ENCODE measurements at regions not wholly inside any gene's neighbourhood (a gene's known extent, or its start where the extent isn't known, plus 50 kb on each side); places are given as distances from the start of the nearest gene placed in this dataset.
"Not testable (repeated sequence)": the region's sequence is repeated elsewhere in the genome, so short reads cannot be mapped to it uniquely, and the experiment has no call there.

GRCh38 chr14:105882626-105883025, 356.2 kb downstream of the TMEM121 start:
- TF ChIP-seq EZH2 (IDR thresholded peaks at IDR 0.05) (no peak), FOXP2 (optimal IDR thresholded peaks at IDR 0.05; ENCODE audit: control extremely low read depth, extremely low read length, insufficient read depth) (no peak), POLR2AphosphoS5 (IDR thresholded peaks at IDR 0.05; ENCODE audit: borderline replicate concordance, low read depth, low read length) (no peak)
- no peak overlapping the region for H3K9ac ChIP-seq (ENCODE audit: insufficient read length)
- H3K9me3 ChIP-seq (ENCODE audit: low read depth, low read length) = no peaks in the 10 kb centered on the region
- H3K4me3 ChIP-seq = no peak overlapping the region
- no peaks in the 10 kb centered on the region for H3K36me3 ChIP-seq (ENCODE audit: insufficient read depth, low read length)
- DNase-seq (ENCODE audit: low read depth, low spot score) = no peak
- H3K27ac ChIP-seq = no peak overlapping the region

DNA sequence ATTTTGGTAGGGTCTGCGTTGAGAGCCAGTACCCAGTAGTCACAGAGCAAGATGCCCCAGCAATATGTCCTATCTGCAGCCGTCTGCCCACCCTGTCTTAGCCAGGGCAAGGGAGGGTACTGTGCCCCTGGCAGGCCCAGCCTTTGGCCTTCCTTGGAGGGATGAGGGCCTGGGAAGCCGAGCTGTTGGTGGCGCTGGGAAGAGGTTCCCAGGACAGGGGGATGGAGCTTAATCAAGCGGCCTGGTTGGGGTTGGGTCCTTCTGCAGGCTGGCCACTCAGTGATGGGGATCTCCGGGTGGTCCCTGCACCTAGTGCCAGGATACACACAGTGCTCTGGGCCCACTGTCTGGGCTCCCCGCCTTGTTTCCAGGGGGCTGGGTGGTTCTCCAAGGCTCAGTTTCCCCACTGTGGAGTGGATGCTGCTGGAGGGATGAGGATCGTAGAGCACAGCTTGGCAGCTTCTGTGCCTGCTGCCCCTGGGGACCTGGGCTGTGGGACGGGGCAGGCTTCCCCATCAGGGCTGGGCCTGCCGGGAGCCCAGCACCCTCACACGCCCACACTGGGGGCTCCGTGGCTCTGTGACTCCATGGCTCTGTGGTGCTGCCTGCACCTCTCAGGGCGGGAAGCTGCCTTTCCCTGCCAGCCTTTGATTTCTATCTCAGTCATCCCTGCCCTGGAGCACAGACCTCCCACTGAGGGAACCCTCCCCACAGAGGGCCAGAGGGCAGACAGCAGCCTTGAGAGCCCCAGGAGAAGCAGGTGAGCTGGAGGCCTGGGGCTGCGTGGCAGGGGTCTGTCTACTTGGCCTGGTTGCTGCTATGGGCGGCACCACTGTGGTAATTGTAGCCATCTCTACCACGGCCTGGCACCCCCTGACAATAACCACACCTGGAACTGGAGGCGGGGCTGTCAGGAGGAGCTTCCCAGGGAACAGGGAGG, 357.0 kb downstream of the TMEM121 start:
- Histone ChIP-seq H3K4me3 (no peak overlapping the region), H3K36me3 (ENCODE audit: insufficient read depth, low read length) (no peaks in the 10 kb centered on the region), H3K27ac (no peak overlapping the region), H3K9ac (ENCODE audit: insufficient read length) (no peak overlapping the region), H3K9me3 (ENCODE audit: low read depth, low read length) (no peaks in the 10 kb centered on the region)
- TF ChIP-seq FOXP2 (optimal IDR thresholded peaks at IDR 0.05; ENCODE audit: control extremely low read depth, extremely low read length, insufficient read depth) (no peak), EZH2 (IDR thresholded peaks at IDR 0.05) (no peak), POLR2AphosphoS5 (IDR thresholded peaks at IDR 0.05; ENCODE audit: borderline replicate concordance, low read depth, low read length) (no peak)
- no peak for DNase-seq (ENCODE audit: low read depth, low spot score)

DNA sequence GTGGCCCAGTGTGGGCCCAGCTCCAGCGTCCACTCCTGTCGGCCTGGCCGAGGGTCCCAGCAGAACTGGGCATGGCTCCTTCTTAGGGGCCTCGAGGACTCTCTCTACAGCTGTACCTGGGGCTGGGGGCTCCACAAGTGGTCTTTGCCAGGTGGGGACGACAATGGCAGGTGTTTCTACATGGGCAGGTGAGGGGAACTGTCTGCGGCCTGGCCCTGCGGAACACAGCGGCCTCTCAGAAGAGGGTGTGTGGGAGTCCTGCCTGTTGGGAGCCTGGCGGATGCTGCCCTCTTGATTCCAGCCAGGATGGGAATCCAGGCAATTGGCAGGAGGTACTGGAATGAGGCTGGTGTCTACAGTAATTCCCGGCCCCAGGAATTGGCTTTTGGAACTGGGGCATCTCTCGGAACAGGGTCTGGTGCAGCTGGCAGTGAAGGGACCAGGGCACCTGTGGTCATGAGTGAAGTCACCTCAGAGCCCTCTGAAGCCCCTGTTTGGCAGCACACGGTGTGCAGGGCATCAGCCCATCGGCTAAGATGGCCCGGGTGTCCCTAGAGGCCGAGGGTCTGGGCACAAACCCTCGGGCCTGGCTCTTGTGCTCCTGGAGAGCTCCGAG, 357.9 kb downstream of the TMEM121 start:
- H3K4me3 ChIP-seq; H3K9ac ChIP-seq (ENCODE audit: insufficient read length); H3K27ac ChIP-seq; H3K36me3 ChIP-seq (ENCODE audit: insufficient read depth, low read length); H3K9me3 ChIP-seq (ENCODE audit: low read depth, low read length); DNase-seq (ENCODE audit: low read depth, low spot score): not testable (repeated sequence)

DNA sequence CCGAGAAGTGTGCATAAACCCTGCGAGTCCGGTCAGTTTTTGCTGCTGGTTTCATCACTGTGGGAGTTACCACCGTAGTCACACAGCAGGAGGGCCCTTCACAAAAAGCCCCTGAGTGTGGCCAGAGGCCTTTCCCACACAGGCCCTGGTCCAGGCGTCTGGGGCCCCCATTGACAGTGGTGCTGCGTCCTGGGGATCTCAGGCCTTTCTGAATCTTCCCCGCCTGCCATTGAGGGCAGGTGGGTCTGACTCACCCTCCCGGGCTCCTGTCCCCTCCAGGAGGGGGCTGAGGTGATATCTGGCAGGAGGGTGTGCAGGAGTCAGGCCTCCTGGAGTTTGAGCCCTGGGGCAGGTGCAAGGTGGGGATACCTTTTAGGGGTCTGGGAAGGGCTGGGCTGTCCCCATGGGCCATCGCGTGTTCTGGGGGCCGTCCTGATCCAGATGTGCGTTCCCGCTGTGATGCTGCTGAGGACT, 358.5 kb downstream of the TMEM121 start:
- Histone ChIP-seq H3K9ac (ENCODE audit: insufficient read length) (no peak overlapping the region), H3K4me3 (no peak overlapping the region), H3K36me3 (ENCODE audit: insufficient read depth, low read length) (no peaks in the 10 kb centered on the region), H3K27ac (no peak overlapping the region), H3K9me3 (ENCODE audit: low read depth, low read length) (no peaks in the 10 kb centered on the region)
- no peak for DNase-seq (ENCODE audit: low read depth, low spot score)
- no peak for TF ChIP-seq EZH2 (IDR thresholded peaks at IDR 0.05)
- TF ChIP-seq POLR2AphosphoS5 (IDR thresholded peaks at IDR 0.05; ENCODE audit: borderline replicate concordance, low read depth, low read length) = no peak
- no peak for TF ChIP-seq FOXP2 (optimal IDR thresholded peaks at IDR 0.05; ENCODE audit: control extremely low read depth, extremely low read length, insufficient read depth)

DNA sequence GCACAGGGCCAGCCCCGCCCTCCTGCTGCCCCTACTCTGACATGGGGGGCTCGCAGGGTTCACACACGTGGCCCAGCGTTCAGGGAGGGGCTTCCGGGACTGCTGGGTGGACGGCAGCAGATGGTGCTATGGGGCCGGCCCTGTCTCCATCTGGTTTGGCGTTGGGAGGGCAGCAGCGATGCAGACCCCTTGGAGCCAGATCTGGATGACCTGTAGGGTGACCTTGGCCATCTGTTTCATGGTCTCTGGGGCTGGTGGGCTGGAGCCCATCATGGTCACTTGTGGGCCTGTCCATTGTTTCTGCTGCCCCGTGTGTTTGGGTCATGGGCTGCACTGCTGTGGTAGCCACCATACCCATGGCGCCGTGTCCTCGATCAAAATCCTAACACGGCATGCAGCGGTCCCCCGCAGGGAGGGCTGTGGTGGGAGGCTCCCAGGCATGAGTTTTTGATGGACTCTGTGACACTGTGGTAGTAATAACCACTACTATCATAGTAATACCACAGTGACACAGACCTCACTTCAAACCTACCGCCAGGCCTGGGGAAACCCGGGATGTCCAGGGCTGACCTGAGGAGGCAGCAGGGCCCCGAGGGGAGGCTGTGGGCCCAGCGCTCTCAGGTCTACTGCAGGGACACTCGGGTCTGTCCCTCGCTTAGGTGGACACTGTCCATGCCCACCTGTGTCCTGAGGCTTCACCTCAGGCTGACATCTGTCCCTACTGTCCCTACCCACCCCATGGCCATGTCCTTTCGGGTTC, 359.4 kb downstream of the TMEM121 start:
- DNase-seq (ENCODE audit: low read depth, low spot score) = no peak
- H3K36me3 ChIP-seq (ENCODE audit: insufficient read depth, low read length) = no peaks in the 10 kb centered on the region
- H3K9me3 ChIP-seq (ENCODE audit: low read depth, low read length) = no peaks in the 10 kb centered on the region
- H3K4me3 ChIP-seq = no peak overlapping the region
- TF ChIP-seq FOXP2 (optimal IDR thresholded peaks at IDR 0.05; ENCODE audit: control extremely low read depth, extremely low read length, insufficient read depth) (no peak), EZH2 (IDR thresholded peaks at IDR 0.05) (no peak), POLR2AphosphoS5 (IDR thresholded peaks at IDR 0.05; ENCODE audit: borderline replicate concordance, low read depth, low read length) (no peak)
- no peak overlapping the region for H3K9ac ChIP-seq (ENCODE audit: insufficient read length)
- no peak overlapping the region for H3K27ac ChIP-seq

DNA sequence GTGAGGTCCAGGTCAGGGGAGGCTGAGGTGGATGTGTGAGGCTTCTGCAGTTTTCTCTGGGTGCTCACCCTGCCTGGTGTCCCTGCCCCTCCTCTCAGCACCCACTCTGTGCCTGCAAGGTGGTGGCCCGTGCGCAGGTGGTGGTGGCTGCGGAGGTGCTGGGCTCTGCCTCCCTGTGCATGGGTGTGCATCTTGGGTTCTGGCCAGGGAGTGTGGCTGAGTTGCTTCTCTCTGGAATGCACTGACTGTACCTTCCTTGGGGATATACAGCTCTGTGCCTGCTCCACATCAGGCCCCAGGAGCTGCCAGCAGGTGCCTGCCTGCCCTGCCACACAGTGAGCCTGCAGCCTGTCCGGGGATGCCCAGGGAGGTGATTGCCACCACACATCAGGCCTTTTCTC, 360.4 kb downstream of the TMEM121 start:
- H3K36me3 ChIP-seq (ENCODE audit: insufficient read depth, low read length); H3K4me3 ChIP-seq; H3K9ac ChIP-seq (ENCODE audit: insufficient read length); H3K9me3 ChIP-seq (ENCODE audit: low read depth, low read length); DNase-seq (ENCODE audit: low read depth, low spot score); H3K27ac ChIP-seq: not testable (repeated sequence)

- no peaks in the 10 kb centered on the region for H3K36me3 ChIP-seq (ENCODE audit: insufficient read depth, low read length)
- no peak overlapping the region for H3K27ac ChIP-seq
- no peak for DNase-seq (ENCODE audit: low read depth, low spot score)
- no peaks in the 10 kb centered on the region for H3K9me3 ChIP-seq (ENCODE audit: low read depth, low read length)
- no peak overlapping the region for H3K4me3 ChIP-seq
- TF ChIP-seq POLR2AphosphoS5 (IDR thresholded peaks at IDR 0.05; ENCODE audit: borderline replicate concordance, low read depth, low read length) (no peak), FOXP2 (optimal IDR thresholded peaks at IDR 0.05; ENCODE audit: control extremely low read depth, extremely low read length, insufficient read depth) (no peak), EZH2 (IDR thresholded peaks at IDR 0.05) (no peak)
- no peak overlapping the region for H3K9ac ChIP-seq (ENCODE audit: insufficient read length)
These were observed 361.3 kb downstream of the TMEM121 start for GRCh38 chr14:105887692-105888091.

DNA sequence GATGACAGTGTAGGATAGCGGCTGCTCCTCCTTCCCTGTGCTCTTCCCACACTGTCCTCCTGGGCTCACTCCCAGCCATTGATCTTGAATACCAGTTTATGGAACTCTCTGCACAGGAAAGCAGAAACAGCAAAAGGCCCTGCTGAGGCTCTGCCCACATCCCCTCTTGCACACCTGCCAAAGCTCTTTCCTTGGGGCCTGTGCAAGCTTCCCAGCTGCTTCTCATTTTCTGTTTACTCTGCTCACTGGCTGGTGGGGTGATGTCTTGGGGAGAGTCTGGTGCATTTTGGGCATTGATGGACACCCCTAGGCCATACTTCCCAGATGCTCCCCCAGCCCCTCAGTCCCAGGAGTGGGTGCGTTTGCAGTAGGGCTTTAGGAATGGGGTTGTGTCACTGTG, 361.8 kb downstream of the TMEM121 start:
- TF ChIP-seq POLR2AphosphoS5 (IDR thresholded peaks at IDR 0.05; ENCODE audit: borderline replicate concordance, low read depth, low read length) (no peak), EZH2 (IDR thresholded peaks at IDR 0.05) (no peak), FOXP2 (optimal IDR thresholded peaks at IDR 0.05; ENCODE audit: control extremely low read depth, extremely low read length, insufficient read depth) (no peak)
- H3K9me3 ChIP-seq (ENCODE audit: low read depth, low read length) = no peaks in the 10 kb centered on the region
- DNase-seq (ENCODE audit: low read depth, low spot score) = no peak
- no peak overlapping the region for H3K27ac ChIP-seq
- no peaks in the 10 kb centered on the region for H3K36me3 ChIP-seq (ENCODE audit: insufficient read depth, low read length)
- H3K9ac ChIP-seq (ENCODE audit: insufficient read length) = no peak overlapping the region
- H3K4me3 ChIP-seq = no peak overlapping the region

Measured in SK-N-MC (cell line).